Stimulated activated CD8-positive, alpha-beta memory T cell treated with anti-CD3 and anti-CD28 coated beads, Interleukin-2, amount 100 ng/mL, for 48 hours (primary cell): ENCODE measurements at regions not wholly inside any gene's neighbourhood (a gene's known extent, or its start where the extent isn't known, plus 50 kb on each side); places are given as distances from the start of the nearest gene placed in this dataset.

ENCODE experiments used
- DNase-seq, 2 donors: peaks; one replicate each; pipeline ENCODE4 v3.0.0-alpha.2; 2020; ENCODE audit warnings: low read depth in 2 of 2

GRCh38 chr2:128686881-128687555, 368.4 kb upstream of the HS6ST1 start:
- no peak for DNase-seq

- DNase-seq: no peak
Observed at GRCh38 chr2:128687565-128687964, 368.9 kb upstream of the HS6ST1 start.

GRCh38 chr2:128689971-128690370, 371.3 kb upstream of the HS6ST1 start:
- no peak for DNase-seq

GRCh38 chr2:128690431-128690830, 371.8 kb upstream of the HS6ST1 start:
- no peak for DNase-seq

- no peak for DNase-seq
Observed at GRCh38 chr2:128690869-128691268, 372.2 kb upstream of the HS6ST1 start.

GRCh38 chr2:128691526-128691925, 372.9 kb upstream of the HS6ST1 start:
- no peak for DNase-seq

GRCh38 chr2:128692895-128693742, 374.5 kb upstream of the HS6ST1 start:
- DNase-seq: no peak

- no peak for DNase-seq
Observed at GRCh38 chr2:128693743-128694029, 375.0 kb upstream of the HS6ST1 start.

GRCh38 chr2:128695646-128696220, 377.1 kb upstream of the HS6ST1 start:
- no peak for DNase-seq

GRCh38 chr2:128696421-128696820, 377.8 kb upstream of the HS6ST1 start:
- DNase-seq: no peak

- no peak for DNase-seq
Observed at GRCh38 chr2:128701418-128701817, 382.8 kb upstream of the HS6ST1 start.

- DNase-seq: no peak
Observed at GRCh38 chr2:128702616-128703015, 383.9 kb upstream of the HS6ST1 start.

GRCh38 chr2:128708106-128708816, 389.6 kb upstream of the HS6ST1 start:
- DNase-seq: no peak

- no peak for DNase-seq
Observed at GRCh38 chr2:128710242-128710641, 391.6 kb upstream of the HS6ST1 start.

GRCh38 chr2:128710729-128711128, 392.1 kb upstream of the HS6ST1 start:
- DNase-seq: no peak

GRCh38 chr2:128714285-128714684, 395.6 kb upstream of the HS6ST1 start:
- no peak for DNase-seq

- DNase-seq: no peak
Observed at GRCh38 chr2:128714851-128715312, 396.2 kb upstream of the HS6ST1 start.

- no peak for DNase-seq
Observed at GRCh38 chr2:128715360-128715759, 396.7 kb upstream of the HS6ST1 start.

- DNase-seq: no peak
Observed at GRCh38 chr2:128716299-128716721, 397.6 kb upstream of the HS6ST1 start.

GRCh38 chr2:128717758-128718710, 399.4 kb upstream of the HS6ST1 start:
- no peak for DNase-seq
